HG03175 (cell line): ENCODE measurements at regions not wholly inside any gene's neighbourhood (a gene's known extent, or its start where the extent isn't known, plus 50 kb on each side); places are given as distances from the start of the nearest gene placed in this dataset.
"Not testable (repeated sequence)": the region's sequence is repeated elsewhere in the genome, so short reads cannot be mapped to it uniquely, and the experiment has no call there.

Experiments
- ATAC-seq: cut with Tn5 transposase; IDR thresholded peaks from one replicate; pipeline ENCODE4 v1.9.1; 2021; ENCODE audit warnings: mild to moderate bottlenecking, moderate library complexity; ENCODE audit not compliant: unreplicated experiment

DNA sequence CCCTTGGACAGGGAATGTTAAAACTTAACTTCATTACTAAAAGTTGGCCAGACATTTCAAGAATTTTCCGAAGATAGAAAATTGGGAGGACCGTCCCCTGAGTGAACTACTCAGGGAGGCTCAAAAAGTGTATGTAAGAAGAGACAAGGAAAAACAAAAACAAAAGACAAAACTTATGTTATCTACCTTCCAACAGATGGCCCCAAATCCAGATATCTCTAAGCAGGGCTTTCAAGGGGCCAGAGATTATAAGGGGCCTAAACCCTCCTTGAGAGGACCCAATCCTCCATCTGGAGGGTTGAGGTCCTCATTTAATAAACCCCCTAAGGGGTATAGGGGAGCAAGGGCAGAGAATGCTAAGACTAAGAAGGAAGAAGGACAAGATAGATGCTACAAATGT, 203.6 kb downstream of the SH2D4B start:
- ATAC-seq, result no peak

GRCh38 chr10:80750268-80750667, 212.6 kb downstream of the SH2D4B start:
- no peak for ATAC-seq

- no peak for ATAC-seq
These were observed 214.2 kb downstream of the SH2D4B start for GRCh38 chr10:80751940-80752339.

- ATAC-seq, result no peak
These were observed 215.9 kb downstream of the SH2D4B start for GRCh38 chr10:80753612-80754011.

GRCh38 chr10:80755893-80756292, 218.2 kb downstream of the SH2D4B start:
- ATAC-seq, result no peak

GRCh38 chr10:80759693-80760092, 222.0 kb downstream of the SH2D4B start:
- ATAC-seq, result no peak

DNA sequence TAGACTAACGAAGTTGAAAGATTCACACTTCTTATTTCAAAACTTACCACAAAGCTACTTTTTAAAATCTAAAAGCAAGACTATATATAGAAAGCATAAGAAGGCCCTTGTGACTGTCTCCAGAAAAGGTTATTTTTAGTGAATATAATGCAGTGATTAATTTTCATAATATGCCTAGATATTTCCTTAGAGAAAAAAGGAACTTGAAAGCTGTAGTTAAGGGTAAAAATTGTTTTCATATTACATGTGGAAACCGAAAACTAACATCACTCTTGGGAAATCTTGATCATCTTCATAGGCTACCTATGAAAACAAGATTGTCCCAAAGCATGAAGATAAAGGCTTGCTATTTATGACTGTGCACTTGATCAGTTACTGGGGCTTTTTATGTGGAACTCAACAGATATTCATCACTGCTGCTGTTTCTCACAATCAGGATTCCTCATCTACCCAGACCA, 223.2 kb downstream of the SH2D4B start:
- peak; percentile 55 for ATAC-seq

- no peak for ATAC-seq
These were observed 230.3 kb downstream of the SH2D4B start for GRCh38 chr10:80767963-80768362.

DNA sequence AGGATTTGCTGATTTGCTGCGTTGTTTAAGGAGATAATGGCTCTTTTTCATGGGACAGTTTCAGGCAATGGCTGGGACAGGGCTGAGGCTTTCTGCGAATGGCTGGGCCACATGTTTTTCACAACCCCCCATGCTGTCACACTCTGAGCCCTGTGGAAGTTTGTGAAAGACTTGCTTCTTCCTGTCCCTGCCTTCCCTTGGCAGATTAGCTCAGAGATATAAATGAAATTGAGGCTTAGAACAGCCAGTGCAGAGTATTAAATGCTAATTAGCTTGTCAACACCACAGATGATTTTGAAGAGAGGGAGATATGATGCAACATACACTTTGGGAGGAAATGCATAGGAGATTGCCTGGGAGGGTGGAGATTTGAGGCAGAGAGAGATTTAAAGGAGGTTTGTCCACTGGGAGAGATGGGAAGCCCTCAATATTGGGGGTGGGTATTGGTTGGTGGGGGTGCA, 232.0 kb downstream of the SH2D4B start:
- ATAC-seq, result no peak

DNA sequence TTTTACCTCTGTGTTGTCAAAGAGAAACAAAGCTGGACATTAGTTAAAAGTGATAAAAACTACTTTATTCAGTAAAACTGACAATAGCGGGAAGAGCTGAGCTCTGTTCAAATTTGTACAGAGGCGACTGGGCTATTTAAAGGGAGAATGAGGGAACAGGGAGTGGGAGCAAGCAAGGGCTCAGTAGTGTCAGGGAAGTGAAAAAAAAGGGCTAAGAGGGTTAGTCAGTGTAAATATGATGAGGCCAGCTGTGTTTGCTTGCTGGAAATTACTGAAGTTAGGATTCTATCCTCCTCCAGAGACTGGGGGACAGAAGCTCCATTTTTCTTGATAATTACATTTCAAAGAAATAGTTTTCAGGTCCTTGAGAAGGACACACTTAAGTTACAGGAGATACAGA, 232.5 kb downstream of the SH2D4B start:
- no peak for ATAC-seq

DNA sequence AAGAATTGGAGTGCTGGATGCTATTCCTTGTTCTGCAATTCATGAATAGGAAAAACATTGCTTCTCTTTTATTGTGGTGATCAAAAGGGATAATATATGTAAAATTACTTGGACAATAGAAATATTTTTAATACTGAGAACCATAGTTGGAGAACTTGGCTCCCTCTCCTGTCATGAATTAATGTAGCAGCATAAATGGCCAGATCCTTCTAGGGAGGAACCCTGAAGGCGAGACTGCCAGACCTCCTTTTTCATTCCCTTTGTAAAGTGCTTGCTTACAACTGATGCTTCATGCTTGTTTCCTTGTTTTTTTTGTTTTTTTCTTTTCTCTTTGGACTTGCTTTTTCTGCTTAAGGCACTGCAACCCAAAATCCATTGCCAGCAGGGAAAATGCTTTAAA, 233.6 kb downstream of the SH2D4B start:
- ATAC-seq, result no peak

DNA sequence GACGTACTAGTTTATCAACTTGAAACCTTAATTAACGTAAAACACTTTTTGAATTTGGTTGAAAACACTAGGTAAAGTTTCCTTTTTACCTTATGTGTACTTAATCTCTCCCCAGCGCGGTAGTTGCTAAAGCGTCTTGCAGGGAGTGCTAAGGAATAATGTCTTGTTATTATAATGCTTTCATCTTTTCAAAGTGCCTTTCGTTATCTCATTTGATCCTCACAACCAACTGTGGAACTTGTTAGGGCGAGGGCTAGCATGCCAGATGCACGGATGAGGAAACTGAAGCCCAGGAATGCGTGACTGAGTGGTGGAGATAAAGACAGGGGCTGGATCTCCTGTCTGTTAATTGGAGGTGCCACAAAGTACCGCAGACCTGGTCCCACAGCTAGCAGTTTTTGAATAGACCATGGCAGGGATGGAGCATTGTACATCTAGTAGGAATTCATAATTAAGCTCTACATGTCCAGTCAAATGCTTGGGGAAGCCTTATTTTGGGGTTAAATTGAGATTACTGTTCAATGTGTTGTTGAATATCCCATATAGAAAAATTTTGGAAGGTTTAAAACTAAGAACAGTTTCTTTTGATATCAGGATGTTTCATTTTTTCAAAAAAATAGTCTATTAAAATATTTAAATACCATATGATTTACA, 234.3 kb downstream of the SH2D4B start:
- ATAC-seq, result no peak

- no peak for ATAC-seq
These were observed 234.9 kb downstream of the SH2D4B start for GRCh38 chr10:80772596-80772995.

- ATAC-seq, result no peak
These were observed 247.0 kb downstream of the SH2D4B start for GRCh38 chr10:80784695-80785094.

DNA sequence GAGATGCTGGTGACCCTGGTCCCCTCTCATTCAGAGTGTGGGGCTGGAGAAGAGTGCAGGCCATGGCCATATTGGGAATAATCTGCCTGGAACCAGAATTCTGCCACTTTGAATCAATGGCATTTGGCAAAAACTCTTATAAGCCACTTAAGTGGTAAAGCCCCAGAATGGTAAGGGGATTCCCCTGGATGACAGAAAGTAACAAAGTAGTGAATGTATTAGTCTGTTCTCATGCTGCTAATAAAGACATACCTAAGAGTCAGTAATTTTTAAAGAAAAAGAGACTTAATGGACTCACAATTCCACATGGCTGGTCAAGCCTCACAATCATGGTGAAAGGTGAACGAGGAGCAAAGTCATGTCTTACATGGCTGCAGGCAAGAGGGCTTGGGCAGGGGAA, 248.6 kb downstream of the SH2D4B start:
- no peak for ATAC-seq

DNA sequence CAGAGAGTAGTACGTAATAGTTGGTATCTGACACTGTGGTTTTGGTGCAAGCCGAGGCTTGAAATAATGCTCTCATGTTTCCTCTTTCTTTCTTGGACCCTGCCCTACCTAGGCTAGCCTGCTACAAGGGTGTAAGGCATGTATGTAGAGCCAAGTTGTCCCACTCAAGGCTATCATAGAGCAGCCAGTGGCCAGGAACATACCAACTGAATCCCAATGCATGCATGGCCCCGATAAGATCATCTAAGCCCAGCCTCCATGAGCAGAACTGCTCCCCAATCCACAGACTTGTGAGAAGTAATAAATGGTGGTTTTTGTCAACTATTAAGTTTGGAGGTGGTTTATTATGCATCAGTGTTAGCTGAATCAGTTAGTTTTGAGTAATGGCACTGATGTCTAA, 250.2 kb downstream of the SH2D4B start:
- no peak for ATAC-seq

GRCh38 chr10:80794994-80795393, 257.3 kb downstream of the SH2D4B start:
- no peak for ATAC-seq

DNA sequence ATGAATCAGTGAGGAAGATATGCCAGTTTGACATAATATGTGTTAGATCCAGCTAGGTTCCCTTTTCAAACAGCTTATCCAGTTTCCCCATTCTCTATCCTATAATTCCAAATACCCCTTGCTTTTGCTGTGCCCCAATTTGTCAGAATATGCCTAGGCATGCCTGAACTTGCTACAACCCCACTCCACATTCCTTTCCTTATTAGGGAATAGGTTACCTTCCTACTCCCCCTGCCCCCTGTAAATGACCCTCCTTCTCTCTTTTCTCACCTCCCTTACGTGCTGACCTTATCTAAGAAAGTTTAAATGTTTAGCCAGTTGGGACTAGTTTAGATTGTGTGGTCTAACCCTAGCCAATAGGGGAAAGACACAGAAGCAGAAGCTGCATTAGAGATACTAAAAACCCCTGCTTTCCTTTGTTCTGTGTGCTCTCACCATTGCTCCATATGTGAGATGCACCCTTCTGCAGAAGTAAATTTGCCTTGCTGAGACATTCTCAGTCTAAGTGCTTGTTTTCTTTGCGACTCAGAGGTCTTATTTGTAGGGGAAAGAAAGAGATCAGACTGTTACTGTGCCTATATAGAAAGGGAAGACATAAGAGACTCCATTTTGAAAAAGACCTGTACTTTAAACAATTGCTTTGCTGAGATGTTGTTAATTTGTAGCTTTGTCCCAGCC, 267.8 kb downstream of the SH2D4B start:
- ATAC-seq, result no peak

- ATAC-seq, result no peak
These were observed 276.5 kb downstream of the SH2D4B start for GRCh38 chr10:80814147-80814652.

DNA sequence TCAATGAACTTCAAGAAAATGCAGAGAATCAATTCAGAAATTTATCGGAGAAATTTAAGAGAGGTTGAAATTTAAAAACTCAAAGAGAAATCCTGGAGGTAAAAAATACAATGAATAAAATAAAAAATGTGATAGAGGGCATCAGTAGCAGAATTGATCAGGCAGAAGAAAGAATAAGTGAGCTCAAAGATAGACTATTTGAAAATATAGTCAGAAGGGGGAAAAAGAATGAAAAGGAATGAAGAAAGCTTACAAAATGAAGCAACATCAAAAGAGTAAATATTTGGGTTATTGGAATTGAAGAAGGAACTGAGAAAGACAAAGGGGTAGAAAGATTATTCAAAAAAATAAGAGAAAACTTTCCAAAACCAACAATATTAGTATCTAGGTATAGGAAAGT, 291.4 kb downstream of the SH2D4B start:
- no peak for ATAC-seq

DNA sequence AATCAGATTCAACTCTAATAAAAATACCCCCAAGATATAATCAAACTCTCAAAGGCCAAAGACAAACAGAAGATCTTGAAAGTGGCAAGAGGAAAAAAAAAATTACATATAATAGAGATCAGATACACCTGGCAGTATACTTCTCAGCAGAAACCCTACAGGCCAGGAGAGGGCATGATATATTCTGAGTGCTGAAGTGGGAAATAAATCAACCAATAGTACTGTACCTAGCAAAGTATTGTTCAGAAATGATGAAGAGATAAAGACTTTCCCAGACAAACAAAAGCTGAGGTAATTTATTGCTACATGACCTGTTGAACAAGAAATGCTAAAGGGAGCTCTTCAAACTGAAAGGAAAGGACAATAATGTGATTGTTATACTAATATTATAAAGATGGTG, 291.9 kb downstream of the SH2D4B start:
- ATAC-seq, result no peak

GRCh38 chr10:80832693-80833092, 295.0 kb downstream of the SH2D4B start:
- ATAC-seq, result not testable (repeated sequence)
